ENCODE measurements at regions not wholly inside any gene's neighbourhood (a gene's known extent, or its start where the extent isn't known, plus 50 kb on each side); places are given as distances from the start of the nearest gene placed in this dataset.
A peak's percentile ranks its signal among the peaks of the same experiment; 100 is the strongest.

DNA sequence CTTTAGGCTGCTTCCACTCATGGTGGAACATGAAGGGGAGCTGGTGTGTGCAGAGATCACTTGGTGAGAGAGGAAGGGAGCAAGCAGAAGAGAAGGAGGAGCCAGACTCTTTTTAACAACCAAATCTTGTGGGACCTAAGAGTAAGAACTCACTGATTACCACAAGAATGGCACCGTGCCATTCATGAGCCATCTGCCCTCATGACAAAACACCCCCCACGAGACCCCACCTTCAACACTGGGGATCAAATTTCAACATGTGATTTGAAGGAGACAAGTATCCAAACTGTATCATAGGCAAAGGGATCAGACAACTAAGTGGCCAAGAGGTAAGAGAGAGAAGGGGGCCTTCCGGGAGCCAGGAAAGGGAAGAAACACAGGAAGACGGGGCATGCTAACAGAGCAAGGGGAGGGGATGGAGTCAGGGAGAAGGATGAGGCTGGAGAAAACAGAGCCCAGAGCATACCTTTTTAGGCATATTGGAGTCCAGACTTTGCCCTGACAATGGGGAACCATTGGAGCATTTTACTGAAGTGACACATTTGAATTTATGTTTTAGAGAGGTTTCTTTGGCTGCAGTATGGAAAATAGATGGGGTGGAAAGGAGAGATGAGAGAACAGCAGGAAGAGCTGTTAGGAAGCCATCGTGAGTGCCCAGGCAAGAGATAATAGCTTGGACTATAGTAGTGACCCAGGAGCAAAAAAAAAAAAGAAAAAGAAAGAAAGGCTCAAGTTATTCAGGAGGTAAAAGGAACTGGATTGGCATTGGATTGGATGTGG, 204.4 kb upstream of the NUDT4 start:
- Mint-ChIP-seq H3K27ac (no peak overlapping the region), H3K4me3 (no peak overlapping the region), H3K27me3 (ENCODE audit: low read depth) (no peaks in the 10 kb centered on the region), H3K36me3 (ENCODE audit: low read depth) (no peaks in the 10 kb centered on the region), H3K9me3 (peaks cover 1% of the 10 kb centered on the region), H3K4me1 (peaks cover 22% of the 10 kb centered on the region)
- TF ChIP-seq, protein P1, sequence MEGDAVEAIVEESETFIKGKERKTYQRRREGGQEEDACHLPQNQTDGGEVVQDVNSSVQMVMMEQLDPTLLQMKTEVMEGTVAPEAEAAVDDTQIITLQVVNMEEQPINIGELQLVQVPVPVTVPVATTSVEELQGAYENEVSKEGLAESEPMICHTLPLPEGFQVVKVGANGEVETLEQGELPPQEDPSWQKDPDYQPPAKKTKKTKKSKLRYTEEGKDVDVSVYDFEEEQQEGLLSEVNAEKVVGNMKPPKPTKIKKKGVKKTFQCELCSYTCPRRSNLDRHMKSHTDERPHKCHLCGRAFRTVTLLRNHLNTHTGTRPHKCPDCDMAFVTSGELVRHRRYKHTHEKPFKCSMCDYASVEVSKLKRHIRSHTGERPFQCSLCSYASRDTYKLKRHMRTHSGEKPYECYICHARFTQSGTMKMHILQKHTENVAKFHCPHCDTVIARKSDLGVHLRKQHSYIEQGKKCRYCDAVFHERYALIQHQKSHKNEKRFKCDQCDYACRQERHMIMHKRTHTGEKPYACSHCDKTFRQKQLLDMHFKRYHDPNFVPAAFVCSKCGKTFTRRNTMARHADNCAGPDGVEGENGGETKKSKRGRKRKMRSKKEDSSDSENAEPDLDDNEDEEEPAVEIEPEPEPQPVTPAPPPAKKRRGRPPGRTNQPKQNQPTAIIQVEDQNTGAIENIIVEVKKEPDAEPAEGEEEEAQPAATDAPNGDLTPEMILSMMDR (IDR thresholded peaks at IDR 0.05; ENCODE audit: unreplicated experiment in 3 of 3): no peak

DNA sequence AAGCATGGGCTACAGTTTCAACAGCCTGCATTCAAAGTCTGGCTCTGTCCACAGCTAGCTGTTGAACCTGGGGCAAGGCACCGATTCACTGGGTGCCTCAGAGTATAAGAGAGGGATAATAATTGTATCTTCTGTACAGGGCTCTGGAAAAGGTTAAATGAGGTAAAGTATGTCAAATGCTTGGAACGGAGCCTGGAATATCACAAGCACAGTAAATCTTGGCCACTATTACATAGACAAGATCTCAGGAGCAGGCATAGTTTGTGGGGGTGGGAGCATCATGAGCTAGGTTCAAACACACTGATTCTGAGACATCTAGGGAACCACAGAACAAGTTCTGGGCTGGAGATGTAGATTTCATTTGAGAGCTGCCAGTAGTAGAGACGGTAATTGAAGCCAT, 203.7 kb upstream of the NUDT4 start:
- no peaks in the 10 kb centered on the region for H3K36me3 Mint-ChIP-seq (ENCODE audit: low read depth)
- no peak overlapping the region for H3K4me3 Mint-ChIP-seq
- TF ChIP-seq, protein P1 (IDR thresholded peaks at IDR 0.05; ENCODE audit: unreplicated experiment in 3 of 3): no peak

DNA sequence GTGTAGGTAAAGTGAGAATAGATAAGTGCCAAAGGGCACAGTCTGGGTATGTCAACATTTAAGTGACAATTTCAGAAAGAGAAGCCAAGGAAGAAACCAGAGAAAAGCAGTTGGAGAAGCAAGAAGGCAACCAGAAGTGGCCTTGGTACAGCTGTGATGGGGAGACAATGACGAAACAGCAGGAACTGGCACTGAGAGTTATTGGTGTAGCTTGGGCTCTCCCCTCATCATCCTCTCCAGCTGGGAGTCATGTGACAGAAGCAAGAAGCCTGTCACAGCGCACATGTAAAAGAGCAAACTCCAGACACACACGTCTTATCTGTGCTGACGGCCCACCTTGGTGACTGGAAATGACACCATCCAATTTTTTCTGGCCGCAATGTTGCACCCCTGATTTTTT, 203.3 kb upstream of the NUDT4 start:
- TF ChIP-seq, protein P1 (IDR thresholded peaks at IDR 0.05; ENCODE audit: unreplicated experiment in 3 of 3): no peak
- Mint-ChIP-seq H3K27me3 (ENCODE audit: low read depth) (no peaks in the 10 kb centered on the region), H3K4me3 (no peak overlapping the region), H3K4me1 (peaks cover 23% of the 10 kb centered on the region), H3K27ac (no peak overlapping the region), H3K36me3 (ENCODE audit: low read depth) (no peaks in the 10 kb centered on the region), H3K9me3 (peaks cover 3% of the 10 kb centered on the region)

More for the DNA sequence above, 203.7 kb upstream of the NUDT4 start:
- no peaks in the 10 kb centered on the region for H3K27me3 Mint-ChIP-seq (ENCODE audit: low read depth)
- H3K27ac Mint-ChIP-seq: no peak overlapping the region
- H3K4me1 Mint-ChIP-seq: peaks cover 22% of the 10 kb centered on the region
- peaks cover 3% of the 10 kb centered on the region for H3K9me3 Mint-ChIP-seq

DNA sequence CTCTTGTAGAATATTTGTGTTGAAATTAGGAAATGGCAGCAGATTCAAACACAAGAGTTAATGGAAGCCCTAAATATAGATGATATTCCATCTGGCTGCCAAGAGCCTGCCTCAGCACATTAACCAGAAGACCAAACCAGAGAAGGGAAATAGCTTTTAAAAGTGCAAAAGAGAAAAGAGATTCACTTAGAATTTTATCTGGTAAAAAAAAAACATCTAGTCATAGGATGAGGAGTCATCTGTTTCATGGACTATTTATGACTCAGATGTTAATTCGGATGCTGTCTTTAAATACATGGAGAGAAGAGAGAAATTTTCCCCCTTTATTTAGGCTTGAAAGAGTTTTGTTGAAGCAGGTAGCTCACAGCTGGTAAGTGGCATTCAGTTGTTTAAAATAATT, 201.6 kb upstream of the NUDT4 start:
- Mint-ChIP-seq H3K27me3 (ENCODE audit: low read depth) (no peaks in the 10 kb centered on the region), H3K27ac (peak overlapping the region in 2 of 3 experiments; percentile 26 to 46), H3K4me1 (peaks cover 27% of the 10 kb centered on the region), H3K9me3 (peaks cover 3% of the 10 kb centered on the region), H3K4me3 (no peak overlapping the region), H3K36me3 (ENCODE audit: low read depth) (no peaks in the 10 kb centered on the region)
- TF ChIP-seq, protein P1 (IDR thresholded peaks at IDR 0.05; ENCODE audit: unreplicated experiment in 3 of 3): no peak

DNA sequence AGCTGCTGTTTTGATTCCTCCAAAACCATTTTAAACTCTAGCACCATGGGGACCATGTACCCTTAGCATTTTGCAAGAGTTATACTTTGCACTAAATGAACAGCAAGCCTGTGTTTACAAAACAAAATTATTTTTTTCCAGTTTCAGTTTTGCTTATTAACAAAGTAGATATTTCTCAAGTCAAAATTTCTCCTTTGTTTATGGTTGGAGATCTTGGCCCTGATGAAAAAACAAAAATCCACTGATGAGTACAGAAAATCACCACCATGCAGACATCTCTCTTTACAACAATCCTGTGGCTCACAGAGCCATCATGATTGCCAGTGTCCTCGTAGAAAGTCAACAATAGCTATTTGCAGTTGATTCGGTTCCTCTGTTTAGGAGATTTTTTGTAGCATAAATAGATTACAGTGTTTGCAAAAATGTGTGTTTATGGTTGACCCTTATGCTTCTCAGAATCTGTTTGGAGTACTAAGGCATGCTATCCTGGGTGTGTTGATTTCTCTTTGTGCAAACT, 201.1 kb upstream of the NUDT4 start:
- Mint-ChIP-seq H3K4me1 (peaks cover 30% of the 10 kb centered on the region), H3K27ac (peak overlapping the region in 1 of 3 experiments; percentile 26), H3K36me3 (ENCODE audit: low read depth) (no peaks in the 10 kb centered on the region), H3K27me3 (ENCODE audit: low read depth) (no peaks in the 10 kb centered on the region), H3K4me3 (no peak overlapping the region), H3K9me3 (peaks cover 3% of the 10 kb centered on the region)
- TF ChIP-seq, protein P1 (IDR thresholded peaks at IDR 0.05; ENCODE audit: unreplicated experiment in 3 of 3): no peak

Measured in nephron (organoid).